ENCODE measurements at regions not wholly inside any gene's neighbourhood (a gene's known extent, or its start where the extent isn't known, plus 50 kb on each side); places are given as distances from the start of the nearest gene placed in this dataset.
"Not testable (repeated sequence)": the region's sequence is repeated elsewhere in the genome, so short reads cannot be mapped to it uniquely, and the experiment has no call there.

DNA sequence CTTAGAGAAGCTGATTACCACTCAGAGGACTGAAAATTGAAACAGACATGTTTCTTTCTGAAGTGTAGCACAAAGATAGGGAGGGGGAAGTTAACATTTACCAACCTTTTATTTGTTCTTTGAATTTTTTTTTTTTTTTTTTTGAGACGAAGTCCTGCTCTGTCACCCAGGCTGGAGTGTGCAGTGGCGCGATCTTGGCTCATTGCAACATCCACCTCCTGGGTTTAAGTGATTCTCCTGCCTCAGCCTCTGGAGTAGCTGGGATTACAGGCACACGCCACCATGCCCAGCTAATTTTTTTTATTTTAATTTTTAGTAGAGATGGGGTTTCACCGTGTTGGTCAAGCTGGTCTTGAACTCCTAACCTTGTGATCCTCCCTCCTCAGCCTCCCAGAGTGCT lies 87.8 kb upstream of the AKAP13 start:
- TF ChIP-seq, protein P1, sequence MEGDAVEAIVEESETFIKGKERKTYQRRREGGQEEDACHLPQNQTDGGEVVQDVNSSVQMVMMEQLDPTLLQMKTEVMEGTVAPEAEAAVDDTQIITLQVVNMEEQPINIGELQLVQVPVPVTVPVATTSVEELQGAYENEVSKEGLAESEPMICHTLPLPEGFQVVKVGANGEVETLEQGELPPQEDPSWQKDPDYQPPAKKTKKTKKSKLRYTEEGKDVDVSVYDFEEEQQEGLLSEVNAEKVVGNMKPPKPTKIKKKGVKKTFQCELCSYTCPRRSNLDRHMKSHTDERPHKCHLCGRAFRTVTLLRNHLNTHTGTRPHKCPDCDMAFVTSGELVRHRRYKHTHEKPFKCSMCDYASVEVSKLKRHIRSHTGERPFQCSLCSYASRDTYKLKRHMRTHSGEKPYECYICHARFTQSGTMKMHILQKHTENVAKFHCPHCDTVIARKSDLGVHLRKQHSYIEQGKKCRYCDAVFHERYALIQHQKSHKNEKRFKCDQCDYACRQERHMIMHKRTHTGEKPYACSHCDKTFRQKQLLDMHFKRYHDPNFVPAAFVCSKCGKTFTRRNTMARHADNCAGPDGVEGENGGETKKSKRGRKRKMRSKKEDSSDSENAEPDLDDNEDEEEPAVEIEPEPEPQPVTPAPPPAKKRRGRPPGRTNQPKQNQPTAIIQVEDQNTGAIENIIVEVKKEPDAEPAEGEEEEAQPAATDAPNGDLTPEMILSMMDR (IDR thresholded peaks at IDR 0.05), result not testable (repeated sequence)
- not testable (repeated sequence) for TF ChIP-seq POLR2AphosphoS5 (IDR thresholded peaks at IDR 0.05)
